ENCODE measurements at regions not wholly inside any gene's neighbourhood (a gene's known extent, or its start where the extent isn't known, plus 50 kb on each side); places are given as distances from the start of the nearest gene placed in this dataset.

GRCh38 chr5:2009986-2010914 is 127.5 kb upstream of the IRX4 start:
- Histone ChIP-seq H3K4me1 (replicated peaks) (no peaks in the 10 kb centered on the region), H3K36me3 (no peaks in the 10 kb centered on the region), H3K27me3 (replicated peaks; ENCODE audit: insufficient read depth) (no peaks in the 10 kb centered on the region), H3K27ac (no peak overlapping the region), H3K4me3 (no peak overlapping the region), H3K9me3 (no peaks in the 10 kb centered on the region)
- no peak for TF ChIP-seq POLR2AphosphoS5 (IDR thresholded peaks at IDR 0.05)
- TF ChIP-seq, protein P1, sequence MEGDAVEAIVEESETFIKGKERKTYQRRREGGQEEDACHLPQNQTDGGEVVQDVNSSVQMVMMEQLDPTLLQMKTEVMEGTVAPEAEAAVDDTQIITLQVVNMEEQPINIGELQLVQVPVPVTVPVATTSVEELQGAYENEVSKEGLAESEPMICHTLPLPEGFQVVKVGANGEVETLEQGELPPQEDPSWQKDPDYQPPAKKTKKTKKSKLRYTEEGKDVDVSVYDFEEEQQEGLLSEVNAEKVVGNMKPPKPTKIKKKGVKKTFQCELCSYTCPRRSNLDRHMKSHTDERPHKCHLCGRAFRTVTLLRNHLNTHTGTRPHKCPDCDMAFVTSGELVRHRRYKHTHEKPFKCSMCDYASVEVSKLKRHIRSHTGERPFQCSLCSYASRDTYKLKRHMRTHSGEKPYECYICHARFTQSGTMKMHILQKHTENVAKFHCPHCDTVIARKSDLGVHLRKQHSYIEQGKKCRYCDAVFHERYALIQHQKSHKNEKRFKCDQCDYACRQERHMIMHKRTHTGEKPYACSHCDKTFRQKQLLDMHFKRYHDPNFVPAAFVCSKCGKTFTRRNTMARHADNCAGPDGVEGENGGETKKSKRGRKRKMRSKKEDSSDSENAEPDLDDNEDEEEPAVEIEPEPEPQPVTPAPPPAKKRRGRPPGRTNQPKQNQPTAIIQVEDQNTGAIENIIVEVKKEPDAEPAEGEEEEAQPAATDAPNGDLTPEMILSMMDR (IDR thresholded peaks at IDR 0.05) = no peak
- TF ChIP-seq POLR2A (IDR thresholded peaks at IDR 0.05) = no peak
- 92% methylated on average over 22 of the region's 22 CpGs for WGBS
- intact Hi-C loops (cut with DNase I) = no loop called here
- peak; percentile 2 for DNase-seq (ENCODE audit: low spot score)

GRCh38 chr5:2008851-2009629 is 126.3 kb upstream of the IRX4 start:
- 60% methylated on average over 15 of the region's 15 CpGs for WGBS
- intact Hi-C loops (cut with DNase I) = no loop called here
- TF ChIP-seq POLR2A (IDR thresholded peaks at IDR 0.05) (no peak), POLR2AphosphoS5 (IDR thresholded peaks at IDR 0.05) (no peak)
- TF ChIP-seq, protein P1 (IDR thresholded peaks at IDR 0.05) = no peak
- H3K4me3 ChIP-seq = no peak overlapping the region
- H3K27me3 ChIP-seq (replicated peaks; ENCODE audit: insufficient read depth) = no peaks in the 10 kb centered on the region
- no peaks in the 10 kb centered on the region for H3K9me3 ChIP-seq
- H3K36me3 ChIP-seq = no peaks in the 10 kb centered on the region
- no peak for DNase-seq (ENCODE audit: low spot score)
- peak overlapping the region in 1 of 2 donors; percentile 50 for H3K27ac ChIP-seq
- no peaks in the 10 kb centered on the region for H3K4me1 ChIP-seq (replicated peaks)

DNA sequence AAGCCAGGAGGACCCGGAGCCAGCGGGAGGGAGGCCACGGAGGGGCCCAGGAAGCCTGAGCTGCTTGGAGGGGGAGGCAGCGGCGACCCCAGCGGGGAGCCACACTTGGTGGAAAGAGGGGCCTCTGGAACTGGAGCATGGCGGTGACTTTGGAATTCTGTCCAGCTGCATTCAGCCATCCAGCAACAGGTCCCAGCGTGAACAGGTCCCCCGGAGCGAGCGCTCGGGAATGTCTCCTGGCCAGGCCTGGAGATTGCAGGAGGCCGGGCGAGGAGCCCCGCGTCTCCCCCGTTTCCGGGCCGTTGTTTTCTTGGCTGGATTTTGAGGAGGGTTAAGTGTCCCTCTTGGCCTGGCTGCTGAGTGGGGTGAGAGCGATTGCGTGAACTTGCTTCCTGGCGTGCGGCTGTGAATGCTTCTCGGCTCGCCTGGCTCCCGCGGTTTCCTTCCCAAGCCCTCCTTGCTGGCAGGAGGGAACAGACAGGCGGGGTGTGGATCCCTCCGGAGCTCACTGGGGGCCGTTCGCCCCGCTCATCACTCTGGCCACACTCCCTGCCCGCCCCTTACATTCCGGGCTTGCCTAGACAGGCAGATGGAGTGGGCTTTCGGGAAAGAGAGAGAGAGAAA is 125.3 kb upstream of the IRX4 start:
- no peak for TF ChIP-seq POLR2A (IDR thresholded peaks at IDR 0.05)
- TF ChIP-seq POLR2AphosphoS5 (IDR thresholded peaks at IDR 0.05) = peak; percentile 34
- Histone ChIP-seq H3K27me3 (replicated peaks; ENCODE audit: insufficient read depth) (no peaks in the 10 kb centered on the region), H3K4me1 (replicated peaks) (no peaks in the 10 kb centered on the region), H3K27ac (peak overlapping the region; percentile 31 to 50), H3K9me3 (no peaks in the 10 kb centered on the region), H3K36me3 (no peaks in the 10 kb centered on the region), H3K4me3 (peak overlapping the region; percentile 4 to 10)
- peak; percentile 63 for DNase-seq (ENCODE audit: low spot score)
- intact Hi-C loops (cut with DNase I) = no loop called here
- 9% methylated on average over 31 of the region's 35 CpGs for WGBS

GRCh38 chr5:2007496-2007877 is 124.8 kb upstream of the IRX4 start:
- H3K27me3 ChIP-seq (replicated peaks; ENCODE audit: insufficient read depth) = no peaks in the 10 kb centered on the region
- WGBS = 19% methylated on average over 8 of the region's 24 CpGs
- peak overlapping the region; percentile 31 to 50 for H3K27ac ChIP-seq
- no peaks in the 10 kb centered on the region for H3K4me1 ChIP-seq (replicated peaks)
- H3K36me3 ChIP-seq = no peaks in the 10 kb centered on the region
- H3K4me3 ChIP-seq = peak overlapping the region; percentile 4 to 10
- TF ChIP-seq, protein P1 (IDR thresholded peaks at IDR 0.05) = no peak
- TF ChIP-seq POLR2AphosphoS5 (IDR thresholded peaks at IDR 0.05) = no peak
- TF ChIP-seq POLR2A (IDR thresholded peaks at IDR 0.05) = no peak
- peak; percentile 8 for DNase-seq (ENCODE audit: low spot score)
- intact Hi-C loops (cut with DNase I) = no loop called here
- no peaks in the 10 kb centered on the region for H3K9me3 ChIP-seq

- H3K4me3 ChIP-seq = no peak overlapping the region
- no peak overlapping the region for H3K27ac ChIP-seq
- H3K9me3 ChIP-seq = no peaks in the 10 kb centered on the region
- intact Hi-C loops (cut with DNase I) = no loop called here
- H3K4me1 ChIP-seq (replicated peaks) = no peaks in the 10 kb centered on the region
- TF ChIP-seq, protein P1 (IDR thresholded peaks at IDR 0.05) = no peak
- TF ChIP-seq POLR2AphosphoS5 (IDR thresholded peaks at IDR 0.05) = no peak
- TF ChIP-seq POLR2A (IDR thresholded peaks at IDR 0.05) = no peak
- no peaks in the 10 kb centered on the region for H3K36me3 ChIP-seq
- no peaks in the 10 kb centered on the region for H3K27me3 ChIP-seq (replicated peaks; ENCODE audit: insufficient read depth)
- no peak for DNase-seq (ENCODE audit: low spot score)
- WGBS = 92% methylated on average over 14 of the region's 14 CpGs
These were observed 124.2 kb upstream of the IRX4 start for GRCh38 chr5:2006971-2007291.
